GM20000 (cell line): ENCODE measurements at regions not wholly inside any gene's neighbourhood (a gene's known extent, or its start where the extent isn't known, plus 50 kb on each side); places are given as distances from the start of the nearest gene placed in this dataset.

ENCODE experiments used
- DNase-seq: peaks from one replicate; pipeline ENCODE4 v3.0.0; 2012; ENCODE audit warnings: low spot score
- TF ChIP-seq, protein P1 (sequence below): IDR thresholded peaks from 2 replicates; pipeline ENCODE4 v1.5.1; 2012; ENCODE audit warnings: mild to moderate bottlenecking, control low read depth; ENCODE audit errors: extremely low read depth, missing control alignments

DNA sequence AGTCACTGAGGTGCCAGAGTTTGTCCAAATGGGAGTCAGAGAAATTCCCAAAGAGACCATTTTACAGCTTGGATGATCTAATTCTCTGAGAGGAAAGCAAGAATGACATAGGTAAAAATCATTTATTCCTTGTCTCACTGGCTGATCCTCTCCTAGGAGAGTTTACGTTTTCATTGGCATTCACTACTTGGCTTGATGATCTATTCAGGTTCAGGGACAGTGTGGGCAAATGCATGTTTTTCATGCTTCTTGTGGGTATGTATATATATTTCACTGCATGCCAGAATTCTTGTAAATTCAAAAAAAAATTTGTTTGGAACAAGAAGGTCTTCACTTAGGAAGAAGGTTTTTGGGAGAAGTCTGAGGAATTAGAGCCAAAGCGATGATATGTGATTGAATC is 403.4 kb upstream of the JAG1 start:
- TF ChIP-seq, protein P1, sequence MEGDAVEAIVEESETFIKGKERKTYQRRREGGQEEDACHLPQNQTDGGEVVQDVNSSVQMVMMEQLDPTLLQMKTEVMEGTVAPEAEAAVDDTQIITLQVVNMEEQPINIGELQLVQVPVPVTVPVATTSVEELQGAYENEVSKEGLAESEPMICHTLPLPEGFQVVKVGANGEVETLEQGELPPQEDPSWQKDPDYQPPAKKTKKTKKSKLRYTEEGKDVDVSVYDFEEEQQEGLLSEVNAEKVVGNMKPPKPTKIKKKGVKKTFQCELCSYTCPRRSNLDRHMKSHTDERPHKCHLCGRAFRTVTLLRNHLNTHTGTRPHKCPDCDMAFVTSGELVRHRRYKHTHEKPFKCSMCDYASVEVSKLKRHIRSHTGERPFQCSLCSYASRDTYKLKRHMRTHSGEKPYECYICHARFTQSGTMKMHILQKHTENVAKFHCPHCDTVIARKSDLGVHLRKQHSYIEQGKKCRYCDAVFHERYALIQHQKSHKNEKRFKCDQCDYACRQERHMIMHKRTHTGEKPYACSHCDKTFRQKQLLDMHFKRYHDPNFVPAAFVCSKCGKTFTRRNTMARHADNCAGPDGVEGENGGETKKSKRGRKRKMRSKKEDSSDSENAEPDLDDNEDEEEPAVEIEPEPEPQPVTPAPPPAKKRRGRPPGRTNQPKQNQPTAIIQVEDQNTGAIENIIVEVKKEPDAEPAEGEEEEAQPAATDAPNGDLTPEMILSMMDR, result no peak
- DNase-seq, result no peak

DNA sequence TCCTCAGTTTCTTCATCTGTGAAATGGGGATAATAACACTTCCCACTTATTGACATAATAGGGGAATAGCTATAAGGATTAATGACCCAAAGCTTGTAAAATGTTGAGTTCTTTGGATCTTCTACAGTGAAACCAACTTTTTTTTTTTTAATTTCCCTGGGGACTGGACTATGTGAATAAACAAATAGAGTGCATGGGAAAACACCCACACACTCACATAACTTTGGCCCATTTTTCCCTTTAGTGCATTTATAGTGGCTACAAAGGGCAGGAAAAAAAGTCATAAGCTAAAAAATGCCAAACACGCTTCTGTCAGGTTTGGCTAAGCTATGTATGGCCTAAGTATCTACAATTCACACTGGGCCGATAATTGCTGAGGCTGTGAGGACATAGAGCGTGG is 406.2 kb upstream of the JAG1 start:
- DNase-seq, result no peak
- TF ChIP-seq, protein P1, result no peak

DNA sequence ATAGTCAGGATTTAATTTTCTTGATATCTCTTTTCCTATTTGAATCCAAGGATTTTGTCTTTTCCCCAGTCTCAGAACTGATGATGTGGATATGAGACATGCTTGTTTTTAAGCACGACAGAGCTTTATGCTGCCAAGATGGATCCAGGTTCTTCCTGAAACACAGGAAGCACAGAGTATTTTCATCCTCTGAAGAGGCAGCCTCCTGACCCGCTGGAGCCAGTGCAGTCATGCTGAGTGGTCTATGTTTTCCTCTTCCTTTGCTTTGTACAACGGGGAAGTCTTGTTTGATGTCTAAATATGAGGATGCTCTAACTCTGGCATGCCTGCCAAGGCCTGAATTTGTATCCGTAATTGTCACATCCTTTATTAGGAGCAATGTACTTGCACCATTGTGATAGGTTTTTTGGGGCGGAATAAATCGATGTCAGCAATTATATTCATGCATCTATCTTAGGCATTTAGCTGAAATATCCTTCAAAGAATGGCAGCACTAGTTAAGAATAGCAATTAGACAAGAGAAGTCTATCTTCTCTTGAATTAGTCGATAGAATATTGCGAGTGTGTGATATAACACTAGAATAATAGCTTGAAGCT is 407.1 kb upstream of the JAG1 start:
- TF ChIP-seq, protein P1, result no peak
- DNase-seq, result no peak

DNA sequence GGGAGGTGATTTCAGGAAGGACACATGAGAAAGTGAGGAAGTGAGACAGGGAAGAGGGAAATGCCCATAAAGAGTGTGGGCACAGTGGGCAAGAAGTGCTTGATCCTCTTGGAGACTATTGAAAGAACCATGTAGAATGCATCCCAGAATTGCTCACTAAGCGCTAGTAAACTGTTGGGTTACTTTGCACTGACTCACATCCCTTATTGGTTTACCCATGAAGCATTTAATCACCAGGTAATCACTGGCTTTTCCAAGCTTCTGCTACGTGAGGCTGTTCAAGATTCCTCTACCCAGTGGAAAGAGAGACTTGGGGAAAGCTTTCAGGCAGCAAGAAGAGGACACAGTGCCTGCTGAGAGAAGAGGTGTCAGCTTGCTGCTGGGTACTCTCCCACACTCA is 410.0 kb upstream of the JAG1 start:
- TF ChIP-seq, protein P1, result no peak
- no peak for DNase-seq

DNA sequence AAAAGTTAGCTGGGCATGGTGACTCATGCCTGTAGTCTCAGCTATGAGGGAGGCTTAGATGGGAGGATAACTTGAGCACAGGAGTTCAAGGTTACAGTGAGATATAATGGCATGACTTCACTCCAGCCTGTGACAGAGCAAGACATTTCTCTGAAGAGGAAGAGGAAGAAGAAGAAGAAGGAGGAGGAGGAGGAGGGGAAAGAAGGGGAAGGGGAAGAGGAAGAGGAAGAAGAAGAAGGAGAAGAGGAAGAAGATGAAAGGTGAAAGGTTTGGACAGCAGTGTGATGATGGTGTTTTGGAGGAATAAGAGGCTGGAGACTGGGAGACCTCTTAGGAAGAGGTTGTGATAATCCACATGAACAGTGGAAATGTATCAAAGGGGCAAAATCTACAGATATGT is 410.7 kb upstream of the JAG1 start:
- TF ChIP-seq, protein P1, result no peak
- no peak for DNase-seq

DNA sequence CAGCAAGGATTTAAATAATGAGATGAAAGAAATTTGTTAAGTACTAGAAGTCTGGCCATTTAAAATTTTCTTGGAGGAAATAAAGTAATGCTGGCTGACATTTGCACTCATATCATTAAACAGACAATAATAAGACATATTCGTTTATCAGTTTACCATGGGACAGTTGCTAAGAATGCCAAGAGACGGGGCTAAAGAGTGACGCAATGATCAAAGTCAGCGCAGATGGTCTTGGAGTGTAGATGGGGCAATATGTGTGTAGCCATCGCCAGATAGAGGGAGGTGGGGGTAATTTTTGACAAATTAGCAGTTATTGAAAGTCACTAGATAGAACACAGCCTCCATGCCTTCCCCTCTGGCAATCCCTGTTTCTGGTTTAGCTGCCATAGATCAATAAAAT is 413.2 kb upstream of the JAG1 start:
- TF ChIP-seq, protein P1, result no peak
- DNase-seq, result no peak

DNA sequence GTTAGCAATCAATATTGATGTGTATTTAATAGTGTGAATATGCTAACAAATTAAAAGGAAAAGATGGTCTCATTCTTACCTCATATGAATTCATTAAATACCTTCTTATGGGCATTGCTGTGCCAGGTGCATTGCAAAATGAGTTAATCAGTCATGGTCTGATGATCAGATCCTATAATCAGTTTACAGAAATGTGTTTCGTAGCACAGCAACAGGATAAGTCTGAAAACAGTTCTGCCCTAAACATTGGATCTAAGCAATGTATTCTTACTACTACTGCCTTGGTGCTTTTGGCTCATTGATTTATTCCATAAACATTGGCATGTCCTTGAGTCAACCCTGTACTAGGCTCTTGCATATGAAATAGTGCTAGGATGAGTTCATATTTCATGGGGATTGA is 417.0 kb upstream of the JAG1 start:
- no peak for DNase-seq
- TF ChIP-seq, protein P1, result no peak
